Activated B cell treated with CpG ODN at 0.5 μM for 24 hours (primary cell): ENCODE measurements at regions not wholly inside any gene's neighbourhood (a gene's known extent, or its start where the extent isn't known, plus 50 kb on each side); places are given as distances from the start of the nearest gene placed in this dataset.

Experiments used
- ATAC-seq: fragments of 200-7000 bp; cut with Tn5 transposase; one replicate; pipeline ENCODE4 v1.10.0; 2021; ENCODE audit warnings: low read depth, mild to moderate bottlenecking, moderate library complexity
- CTCF ChIA-PET: fragments of 350-600 bp; sonication (Branson Sonifier 250); formaldehyde crosslinking; loops from one replicate; lab custom pipeline; 2021; ENCODE audit warnings: antibody characterized with exemption; lab: Charles Lee
- POLR2A ChIA-PET: fragments of 350-600 bp; sonication (Branson Sonifier 250); formaldehyde crosslinking; loops from one replicate; lab custom pipeline; 2021; ENCODE audit warnings: antibody characterized with exemption; lab: Charles Lee
- DNase-seq: peaks from one replicate; pipeline ENCODE4 v3.0.0; 2022
- H3K27ac Mint-ChIP-seq: one replicate; pipeline ENCODE4 v1.8.0; 2020; ENCODE audit warnings: mixed read lengths
- H3K27me3 Mint-ChIP-seq: one replicate; pipeline ENCODE4 v1.8.0; 2021; ENCODE audit warnings: mixed read lengths
- H3K36me3 Mint-ChIP-seq: one replicate; pipeline ENCODE4 v1.8.0; 2021; ENCODE audit warnings: low read depth, mixed read lengths
- H3K4me1 Mint-ChIP-seq: one replicate; pipeline ENCODE4 v1.8.0; 2021; ENCODE audit warnings: mixed read lengths
- H3K4me3 Mint-ChIP-seq: one replicate; pipeline ENCODE4 v1.8.0; 2020; ENCODE audit warnings: mild to moderate bottlenecking, mixed read lengths
- H3K9me3 Mint-ChIP-seq: one replicate; pipeline ENCODE4 v1.8.0; 2020; ENCODE audit warnings: mixed read lengths
- intact Hi-C: fragments of 100-400 bp; cut with micrococcal nuclease; formaldehyde crosslinking; loops from one replicate; pipeline ENCODE4 v1.15.1; 2024
- TF ChIP-seq, protein P1 (sequence below): fragments of 200-600 bp; IDR thresholded peaks from one replicate; pipeline ENCODE4 v1.8.0; 2022; ENCODE audit warnings: antibody characterized with exemption, mild to moderate bottlenecking

- TF ChIP-seq, protein P1, sequence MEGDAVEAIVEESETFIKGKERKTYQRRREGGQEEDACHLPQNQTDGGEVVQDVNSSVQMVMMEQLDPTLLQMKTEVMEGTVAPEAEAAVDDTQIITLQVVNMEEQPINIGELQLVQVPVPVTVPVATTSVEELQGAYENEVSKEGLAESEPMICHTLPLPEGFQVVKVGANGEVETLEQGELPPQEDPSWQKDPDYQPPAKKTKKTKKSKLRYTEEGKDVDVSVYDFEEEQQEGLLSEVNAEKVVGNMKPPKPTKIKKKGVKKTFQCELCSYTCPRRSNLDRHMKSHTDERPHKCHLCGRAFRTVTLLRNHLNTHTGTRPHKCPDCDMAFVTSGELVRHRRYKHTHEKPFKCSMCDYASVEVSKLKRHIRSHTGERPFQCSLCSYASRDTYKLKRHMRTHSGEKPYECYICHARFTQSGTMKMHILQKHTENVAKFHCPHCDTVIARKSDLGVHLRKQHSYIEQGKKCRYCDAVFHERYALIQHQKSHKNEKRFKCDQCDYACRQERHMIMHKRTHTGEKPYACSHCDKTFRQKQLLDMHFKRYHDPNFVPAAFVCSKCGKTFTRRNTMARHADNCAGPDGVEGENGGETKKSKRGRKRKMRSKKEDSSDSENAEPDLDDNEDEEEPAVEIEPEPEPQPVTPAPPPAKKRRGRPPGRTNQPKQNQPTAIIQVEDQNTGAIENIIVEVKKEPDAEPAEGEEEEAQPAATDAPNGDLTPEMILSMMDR: no peak
- ATAC-seq: no peak
- intact Hi-C loops: no loop called here
- CTCF ChIA-PET: no interaction called here
- no peaks in the 10 kb centered on the region for H3K4me1 Mint-ChIP-seq
- POLR2A ChIA-PET: no interaction called here
- DNase-seq: no peak
- no peaks in the 10 kb centered on the region for H3K27me3 Mint-ChIP-seq
- no peak overlapping the region for H3K27ac Mint-ChIP-seq
- no peaks in the 10 kb centered on the region for H3K36me3 Mint-ChIP-seq
- peaks cover 6% of the 10 kb centered on the region for H3K9me3 Mint-ChIP-seq
- H3K4me3 Mint-ChIP-seq: no peak overlapping the region
Measured at GRCh38 chr1:232688398-232688797, 58.5 kb upstream of the SIPA1L2 start.

DNA sequence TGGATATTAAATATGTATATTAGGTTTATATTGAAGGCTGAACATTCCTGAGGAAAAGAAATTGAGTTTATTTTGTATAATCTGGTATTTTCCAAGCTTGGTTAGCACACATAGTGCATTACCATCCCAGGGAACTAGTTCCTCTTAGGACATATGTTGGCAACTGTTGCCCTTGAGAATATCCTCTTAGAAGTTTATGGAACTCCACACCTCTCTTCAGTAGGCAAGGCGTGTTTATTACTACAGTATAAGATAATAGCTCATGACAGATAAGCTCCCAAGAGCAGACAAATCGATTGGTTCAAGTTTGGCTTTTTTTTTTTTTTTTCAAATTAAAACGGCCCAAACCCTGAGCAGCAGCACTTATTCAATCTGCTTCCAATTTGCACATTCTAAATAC lies 59.8 kb upstream of the SIPA1L2 start:
- intact Hi-C loops: no loop called here
- Mint-ChIP-seq H3K4me1 (no peaks in the 10 kb centered on the region), H3K27me3 (no peaks in the 10 kb centered on the region), H3K9me3 (peaks cover 6% of the 10 kb centered on the region), H3K36me3 (no peaks in the 10 kb centered on the region), H3K4me3 (no peak overlapping the region), H3K27ac (no peak overlapping the region)
- ChIA-PET POLR2A (no interaction called here), CTCF (no interaction called here)
- DNase-seq (no peak), ATAC-seq (no peak)
- TF ChIP-seq, protein P1: no peak

DNA sequence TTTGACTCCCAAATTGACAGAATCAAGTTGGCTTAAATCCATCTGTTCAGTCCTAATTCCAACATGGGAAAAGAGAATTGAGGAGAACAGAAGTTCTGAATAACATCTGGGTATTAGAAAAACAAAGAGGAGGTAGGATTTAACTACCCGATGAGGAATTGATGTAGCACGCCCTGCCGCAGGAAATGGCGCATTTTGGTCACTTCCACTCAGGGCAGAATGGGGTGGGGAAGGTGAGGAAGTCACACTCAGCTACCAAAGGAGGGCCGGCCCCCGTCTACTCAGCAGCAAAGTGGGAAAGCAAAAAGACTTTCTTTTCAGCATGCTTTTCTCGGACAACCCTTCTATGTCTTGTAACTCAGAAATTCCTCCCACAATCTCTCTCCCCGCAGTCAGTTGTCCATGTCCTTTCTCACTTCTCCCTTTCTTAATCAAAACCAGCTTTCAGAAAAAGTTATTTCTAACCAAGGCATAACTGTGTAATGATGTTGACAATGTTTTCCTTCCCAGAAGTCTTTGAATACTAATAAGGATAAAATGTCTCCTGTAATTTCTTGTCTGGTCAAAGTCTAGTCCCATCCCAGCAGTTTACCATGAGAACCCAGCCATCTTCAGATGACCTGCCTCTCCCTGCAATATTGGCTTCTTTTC lies 60.5 kb upstream of the SIPA1L2 start:
- intact Hi-C loops: no loop called here
- TF ChIP-seq, protein P1: no peak

GRCh38 chr1:232694475-232694874 lies 64.5 kb upstream of the SIPA1L2 start:
- intact Hi-C loops: no loop called here
- Mint-ChIP-seq H3K4me3 (no peak overlapping the region), H3K27me3 (no peaks in the 10 kb centered on the region), H3K4me1 (no peaks in the 10 kb centered on the region), H3K36me3 (no peaks in the 10 kb centered on the region), H3K9me3 (no peaks in the 10 kb centered on the region), H3K27ac (no peak overlapping the region)
- no peak for ATAC-seq
- TF ChIP-seq, protein P1: no peak
- no peak for DNase-seq
- ChIA-PET CTCF (no interaction called here), POLR2A (no interaction called here)

More for the DNA sequence above, 60.5 kb upstream of the SIPA1L2 start:
- no peak for DNase-seq
- H3K9me3 Mint-ChIP-seq: peaks cover 6% of the 10 kb centered on the region
- POLR2A ChIA-PET: no interaction called here
- CTCF ChIA-PET: no interaction called here
- no peak overlapping the region for H3K4me3 Mint-ChIP-seq
- ATAC-seq: no peak
- no peaks in the 10 kb centered on the region for H3K4me1 Mint-ChIP-seq
- H3K27me3 Mint-ChIP-seq: no peaks in the 10 kb centered on the region
- H3K27ac Mint-ChIP-seq: no peak overlapping the region
- H3K36me3 Mint-ChIP-seq: no peaks in the 10 kb centered on the region

DNA sequence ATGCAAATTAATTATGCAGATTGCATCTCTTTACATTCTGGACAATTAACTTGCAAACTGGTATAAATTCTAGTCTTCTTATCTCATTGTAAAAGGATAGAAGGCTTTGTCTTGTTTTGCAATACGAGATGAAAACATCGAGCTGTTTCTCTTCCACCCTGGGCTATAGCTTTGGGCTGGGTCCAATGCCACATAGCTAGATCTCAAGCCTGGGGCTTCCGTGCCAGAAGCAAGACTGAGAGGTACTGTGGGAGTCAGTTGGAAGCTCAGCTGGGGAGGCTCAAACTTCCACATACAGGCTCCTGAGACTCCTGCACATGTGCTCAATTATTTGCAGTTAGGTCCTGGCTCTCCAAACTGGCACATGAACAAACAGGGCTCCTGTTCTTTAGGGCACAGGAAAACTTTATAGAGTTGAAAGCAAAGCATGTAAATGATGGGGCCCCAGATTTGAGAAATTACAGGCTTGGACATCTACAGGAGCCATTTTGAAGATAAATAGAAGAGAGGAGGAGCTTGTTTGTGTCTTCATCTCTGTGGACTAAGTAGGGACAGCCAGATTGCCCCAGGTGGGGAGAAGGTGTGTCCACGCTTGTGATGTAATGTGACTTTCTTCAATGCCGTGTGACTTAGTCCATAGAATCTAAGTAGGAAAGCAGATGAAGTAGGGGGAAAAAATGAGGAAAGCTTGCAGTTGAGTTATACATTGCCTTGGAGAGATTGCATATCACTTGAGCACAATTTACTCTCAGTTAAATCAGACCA lies 65.9 kb upstream of the SIPA1L2 start:
- ChIA-PET CTCF (no interaction called here), POLR2A (no interaction called here)
- no peaks in the 10 kb centered on the region for H3K4me1 Mint-ChIP-seq
- H3K36me3 Mint-ChIP-seq: no peaks in the 10 kb centered on the region
- no peak overlapping the region for H3K4me3 Mint-ChIP-seq
- no peak overlapping the region for H3K27ac Mint-ChIP-seq
- intact Hi-C loops: no loop called here
- no peaks in the 10 kb centered on the region for H3K9me3 Mint-ChIP-seq
- ATAC-seq: no peak
- H3K27me3 Mint-ChIP-seq: no peaks in the 10 kb centered on the region
- no peak for DNase-seq
- TF ChIP-seq, protein P1: no peak
